ENCODE measurements at regions not wholly inside any gene's neighbourhood (a gene's known extent, or its start where the extent isn't known, plus 50 kb on each side); places are given as distances from the start of the nearest gene placed in this dataset.

- TF ChIP-seq CTCF (IDR thresholded peaks at IDR 0.05; ENCODE audit: low read length) (no peak), EZH2 (IDR thresholded peaks at IDR 0.05; ENCODE audit: borderline replicate concordance, low read length) (no peak)
These were observed 184.7 kb downstream of the SAMD5 start for GRCh38 chr6:147693181-147693580.

Data from OCI-LY1 (cell line).